Loucy (cell line): ENCODE measurements at regions not wholly inside any gene's neighbourhood (a gene's known extent, or its start where the extent isn't known, plus 50 kb on each side); places are given as distances from the start of the nearest gene placed in this dataset.

ENCODE experiments used
- H2AFZ ChIP-seq: fragments of 200-600 bp; sonication (generic); 2 replicates; pipeline ENCODE4 v1.6.0; 2016; ENCODE audit warnings: antibody characterized with exemption, mild to moderate bottlenecking, low read length, moderate library complexity
- H3F3A ChIP-seq: fragments of 200-600 bp; 2 replicates; pipeline ENCODE4 v1.6.0; 2016; ENCODE audit warnings: antibody characterized with exemption, low read depth, mild to moderate bottlenecking
- H3K27me3 ChIP-seq: fragments of 200-600 bp; sonication (generic); 2 replicates; pipeline ENCODE4 v1.6.1; 2014; ENCODE audit warnings: low read length, mild to moderate bottlenecking; ENCODE audit not compliant: insufficient read depth, poor library complexity, severe bottlenecking
- H3K36me3 ChIP-seq: fragments of 200-600 bp; sonication (generic); 2 replicates; pipeline ENCODE4 v1.6.1; 2016; ENCODE audit warnings: low read length; ENCODE audit not compliant: insufficient read depth
- H3K4me1 ChIP-seq: fragments of 200-600 bp; sonication (generic); 2 replicates; pipeline ENCODE4 v1.5.1; 2014; ENCODE audit warnings: low read length, mild to moderate bottlenecking; ENCODE audit not compliant: insufficient read depth, poor library complexity, severe bottlenecking
- H3K4me2 ChIP-seq: fragments of 200-600 bp; sonication (generic); 2 replicates; pipeline ENCODE4 v1.6.0; 2014; ENCODE audit warnings: antibody characterized with exemption, low read length, low read depth, mild to moderate bottlenecking; ENCODE audit not compliant: poor library complexity, severe bottlenecking
- H3K4me3 ChIP-seq: fragments of 200-600 bp; sonication (generic); 2 replicates; pipeline ENCODE4 v1.5.1; 2014; ENCODE audit warnings: low read length, mild to moderate bottlenecking, mixed read lengths; ENCODE audit not compliant: poor library complexity, severe bottlenecking
- H3K79me2 ChIP-seq: fragments of 200-600 bp; sonication (generic); 2 replicates; pipeline ENCODE4 v1.6.1; 2014; ENCODE audit warnings: low read length; ENCODE audit not compliant: insufficient read depth
- H3K9ac ChIP-seq: fragments of 200-600 bp; sonication (generic); 2 replicates; pipeline ENCODE4 v1.6.0; 2014; ENCODE audit warnings: mild to moderate bottlenecking, low read depth, low read length, moderate library complexity; ENCODE audit not compliant: poor library complexity, severe bottlenecking
- H3K9me2 ChIP-seq: fragments of 200-600 bp; sonication (generic); replicated peaks from 2 replicates; pipeline ENCODE4 v1.6.1; 2016; ENCODE audit warnings: low read depth, low read length, mixed read lengths
- H3K9me3 ChIP-seq: fragments of 200-600 bp; sonication (generic); 2 replicates; pipeline ENCODE4 v1.6.1; 2014; ENCODE audit warnings: mild to moderate bottlenecking, antibody characterized with exemption, low read length, low read depth; ENCODE audit not compliant: insufficient read depth
- H4K20me1 ChIP-seq: fragments of 200-600 bp; sonication (generic); 2 replicates; pipeline ENCODE4 v1.6.0; 2014; ENCODE audit warnings: antibody characterized with exemption, low read length, mild to moderate bottlenecking; ENCODE audit not compliant: insufficient read depth, poor library complexity, severe bottlenecking
- EZH2phosphoT487 ChIP-seq: fragments of 200-600 bp; IDR thresholded peaks from 2 replicates; pipeline ENCODE4 v1.6.1; 2018; ENCODE audit warnings: antibody characterized with exemption, mild to moderate bottlenecking, moderate library complexity, borderline replicate concordance
- TF ChIP-seq, protein P1 (sequence below): fragments of 200-600 bp; sonication (generic); conservative IDR thresholded peaks from 2 replicates; pipeline ENCODE4 v1.5.1; 2014; ENCODE audit warnings: mild to moderate bottlenecking, antibody characterized with exemption, low read length

DNA sequence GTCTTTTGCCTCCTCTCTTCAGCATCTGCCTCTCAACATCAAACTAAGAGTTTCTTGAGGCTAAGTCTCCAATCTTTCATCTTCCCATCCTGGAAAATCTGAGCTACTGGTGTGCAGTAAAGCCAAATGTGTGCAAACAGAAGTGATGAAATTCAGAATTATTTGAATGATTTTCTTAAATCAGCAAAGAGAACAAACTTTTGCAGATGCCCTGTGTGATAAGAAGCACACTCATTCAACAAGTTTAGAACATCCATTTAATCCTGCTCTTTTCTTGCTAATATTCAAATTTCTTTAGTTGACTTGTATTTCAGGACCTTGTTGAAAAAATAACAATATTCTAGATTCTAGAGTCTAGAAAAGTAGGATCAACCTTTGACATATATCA lies 1374.9 kb upstream of the CELF4 start:
- Histone ChIP-seq H3K4me2 (no peak overlapping the region), H3K9ac (no peak overlapping the region), H3K79me2 (no peaks in the 10 kb centered on the region), H4K20me1 (no peaks in the 10 kb centered on the region), H3K27me3 (no peaks in the 10 kb centered on the region), H3K36me3 (no peaks in the 10 kb centered on the region), H3K9me2 (no peaks in the 10 kb centered on the region; the same call in 1 of the 2 replicates), H3K4me1 (no peaks in the 10 kb centered on the region), H3K4me3 (no peak overlapping the region), H2AFZ (peak overlapping the region; percentile 60; the same call in 1 of the 2 replicates), H3K9me3 (no peaks in the 10 kb centered on the region), H3F3A (no peaks in the 10 kb centered on the region)
- no peak for TF ChIP-seq EZH2phosphoT487
- TF ChIP-seq, protein P1, sequence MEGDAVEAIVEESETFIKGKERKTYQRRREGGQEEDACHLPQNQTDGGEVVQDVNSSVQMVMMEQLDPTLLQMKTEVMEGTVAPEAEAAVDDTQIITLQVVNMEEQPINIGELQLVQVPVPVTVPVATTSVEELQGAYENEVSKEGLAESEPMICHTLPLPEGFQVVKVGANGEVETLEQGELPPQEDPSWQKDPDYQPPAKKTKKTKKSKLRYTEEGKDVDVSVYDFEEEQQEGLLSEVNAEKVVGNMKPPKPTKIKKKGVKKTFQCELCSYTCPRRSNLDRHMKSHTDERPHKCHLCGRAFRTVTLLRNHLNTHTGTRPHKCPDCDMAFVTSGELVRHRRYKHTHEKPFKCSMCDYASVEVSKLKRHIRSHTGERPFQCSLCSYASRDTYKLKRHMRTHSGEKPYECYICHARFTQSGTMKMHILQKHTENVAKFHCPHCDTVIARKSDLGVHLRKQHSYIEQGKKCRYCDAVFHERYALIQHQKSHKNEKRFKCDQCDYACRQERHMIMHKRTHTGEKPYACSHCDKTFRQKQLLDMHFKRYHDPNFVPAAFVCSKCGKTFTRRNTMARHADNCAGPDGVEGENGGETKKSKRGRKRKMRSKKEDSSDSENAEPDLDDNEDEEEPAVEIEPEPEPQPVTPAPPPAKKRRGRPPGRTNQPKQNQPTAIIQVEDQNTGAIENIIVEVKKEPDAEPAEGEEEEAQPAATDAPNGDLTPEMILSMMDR, result no peak

DNA sequence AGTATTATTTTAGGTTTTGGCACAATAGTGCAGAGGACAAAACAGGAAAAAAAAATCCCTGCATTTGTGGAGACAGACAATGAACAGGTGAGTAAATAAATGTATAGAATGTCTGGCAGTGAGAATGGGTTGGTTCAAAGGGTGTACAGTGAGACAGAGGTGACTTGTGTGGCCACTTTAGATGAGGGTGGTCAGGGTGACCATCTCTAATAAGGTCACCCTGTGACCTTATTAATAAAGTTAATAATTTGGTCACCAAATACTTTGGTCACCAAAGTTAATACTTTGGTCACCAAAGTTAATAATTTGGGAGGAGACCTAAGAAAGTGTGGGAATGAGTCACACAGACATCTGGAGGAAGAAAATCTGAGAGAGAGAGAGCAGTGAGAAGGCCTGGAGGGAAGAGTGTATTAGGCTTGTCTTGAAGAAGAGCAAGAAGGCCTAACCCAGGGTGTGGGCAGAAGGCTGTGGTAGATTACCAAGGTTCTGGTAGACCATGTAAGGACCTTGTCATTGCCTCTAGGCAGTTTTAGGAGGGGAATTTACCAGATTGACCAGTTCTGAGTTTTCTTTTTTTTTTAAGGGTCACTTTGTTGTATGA lies 1368.4 kb upstream of the CELF4 start:
- H2AFZ ChIP-seq, result no peak overlapping the region
- H3K9me3 ChIP-seq, result no peaks in the 10 kb centered on the region; the same call in 1 of the 2 replicates

DNA sequence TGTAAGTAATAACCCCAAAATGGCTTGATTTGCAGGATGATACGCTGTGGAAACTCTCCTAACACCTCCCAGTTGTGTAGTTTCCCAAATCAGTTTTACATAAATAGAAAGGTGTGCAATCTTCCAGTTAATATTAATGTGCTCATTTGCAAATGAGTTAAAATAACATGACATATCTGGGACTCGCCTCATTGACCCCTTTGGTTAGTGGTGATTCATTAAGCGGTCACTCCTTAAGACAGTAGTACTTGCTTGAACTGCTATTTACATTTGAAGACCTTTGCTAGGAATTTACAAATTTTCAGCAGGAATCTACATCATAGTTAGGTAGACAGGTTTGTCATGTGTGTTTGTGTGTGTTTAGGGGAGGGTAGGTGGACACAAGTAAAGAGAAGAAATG lies 1367.7 kb upstream of the CELF4 start:
- H3K9ac ChIP-seq, result no peak overlapping the region
- H3F3A ChIP-seq, result no peaks in the 10 kb centered on the region
- no peaks in the 10 kb centered on the region for H3K36me3 ChIP-seq
- TF ChIP-seq, protein P1, result no peak
- no peak for TF ChIP-seq EZH2phosphoT487
- H3K79me2 ChIP-seq, result no peaks in the 10 kb centered on the region
- H2AFZ ChIP-seq, result no peak overlapping the region
- H3K9me3 ChIP-seq, result no peaks in the 10 kb centered on the region; the same call in 1 of the 2 replicates
- no peak overlapping the region for H3K4me3 ChIP-seq
- no peaks in the 10 kb centered on the region for H3K27me3 ChIP-seq
- H4K20me1 ChIP-seq, result no peaks in the 10 kb centered on the region
- H3K4me2 ChIP-seq, result no peak overlapping the region
- no peaks in the 10 kb centered on the region for H3K4me1 ChIP-seq
- H3K9me2 ChIP-seq, result no peaks in the 10 kb centered on the region; the same call in 1 of the 2 replicates

More for the DNA sequence above, 1368.4 kb upstream of the CELF4 start:
- Histone ChIP-seq H3K4me3 (no peak overlapping the region), H3K4me2 (no peak overlapping the region), H3K27me3 (no peaks in the 10 kb centered on the region), H4K20me1 (no peaks in the 10 kb centered on the region), H3K9ac (no peak overlapping the region), H3K4me1 (no peaks in the 10 kb centered on the region), H3K36me3 (no peaks in the 10 kb centered on the region), H3K79me2 (no peaks in the 10 kb centered on the region), H3F3A (no peaks in the 10 kb centered on the region), H3K9me2 (no peaks in the 10 kb centered on the region; the same call in 1 of the 2 replicates)
- TF ChIP-seq, protein P1, result no peak
- no peak for TF ChIP-seq EZH2phosphoT487
